Esophagus squamous epithelium (tissue), 5 donors: ENCODE measurements at regions not wholly inside any gene's neighbourhood (a gene's known extent, or its start where the extent isn't known, plus 50 kb on each side); places are given as distances from the start of the nearest gene placed in this dataset.

Experiments
- DNase-seq: peaks from one replicate; lab custom pipeline; 2025; lab: John Stamatoyannopoulos, UW
- H3K27ac ChIP-seq, 4 donors: fragments of 200-600 bp; sonication (generic); one replicate each; pipeline ENCODE4 v1.5.1; 2016 to 2019; ENCODE audit warnings: mild to moderate bottlenecking in 1 of 4
- H3K27me3 ChIP-seq, 4 donors: fragments of 200-600 bp; sonication (generic); 1 replicate in 3 of 4; 2 replicates in 1 of 4; pipeline versions ENCODE4 v1.5.1 to v1.6.0; 2017 to 2021; ENCODE audit warnings: antibody characterized with exemption in 1 of 4
- H3K36me3 ChIP-seq, 3 donors: fragments of 200-600 bp; sonication (generic); one replicate each; pipeline ENCODE4 v1.5.1; 2016 to 2019
- H3K4me1 ChIP-seq, 3 donors: fragments of 200-600 bp; sonication (generic); one replicate each; pipeline ENCODE4 v1.5.1; 2017 to 2019
- H3K4me3 ChIP-seq, 4 donors: fragments of 200-600 bp; sonication (generic); 1 replicate in 3 of 4; 2 replicates in 1 of 4; pipeline ENCODE4 v1.5.1; 2016 to 2019; ENCODE audit warnings: mild to moderate bottlenecking in 2 of 4, moderate library complexity in 1 of 4
- H3K9me3 ChIP-seq, 3 donors: fragments of 200-600 bp; sonication (generic); one replicate each; pipeline ENCODE4 v1.5.1; 2016 to 2019
- CTCF ChIP-seq, 6 experiments: fragments of 450-650 bp in 4 of 6; fragments of 200-600 bp in 2 of 6; sonication (generic) in 2 of 6; IDR thresholded peaks; one replicate each; pipeline ENCODE4 v1.5.1; 2016 to 2019; ENCODE audit warnings: antibody characterized with exemption in 6 of 6, mild to moderate bottlenecking in 4 of 6, moderate library complexity in 4 of 6
- POLR2A ChIP-seq, 4 donors: fragments of 450-650 bp; IDR thresholded peaks; one replicate each; pipeline ENCODE4 v1.6.1; 2017; ENCODE audit warnings: antibody characterized with exemption in 4 of 4, mild to moderate bottlenecking in 4 of 4, moderate library complexity in 3 of 4
- WGBS, 2 donors: methylation state at CpG; one replicate each; pipeline ENCODE4 v1.1.5; 2018; 5-methylcytosine and 5-hydroxymethylcytosine counted together
- intact Hi-C: fragments of 100-400 bp; cut with DNase I; formaldehyde crosslinking; loops from one replicate; pipeline ENCODE4 v1.15.0; 2022
- donor health status: DM: yes; HTN: yes; CAD: no.

- H3K9me3 ChIP-seq: no peaks in the 10 kb centered on the region
- TF ChIP-seq POLR2A (IDR thresholded peaks at IDR 0.05): no peak
- TF ChIP-seq CTCF (IDR thresholded peaks at IDR 0.05): no peak
These were observed 150.0 kb downstream of the DNAJB9 start for GRCh38 chr7:108719631-108720030.

GRCh38 chr7:108722561-108722960 is 152.9 kb downstream of the DNAJB9 start:
- 42 to 44% methylated on average over 1 of the region's 1 CpG for WGBS, 2 donors
- H3K4me3 ChIP-seq: no peak overlapping the region
- no peaks in the 10 kb centered on the region for H3K36me3 ChIP-seq
- TF ChIP-seq POLR2A (IDR thresholded peaks at IDR 0.05) (no peak), CTCF (IDR thresholded peaks at IDR 0.05) (no peak)
- H3K27me3 ChIP-seq: no peaks in the 10 kb centered on the region
- no peaks in the 10 kb centered on the region for H3K9me3 ChIP-seq
- no peak overlapping the region for H3K27ac ChIP-seq
- no peaks in the 10 kb centered on the region for H3K4me1 ChIP-seq
- DNase-seq: no peak
- intact Hi-C loops: no loop called here

More at GRCh38 chr7:108719631-108720030, 150.0 kb downstream of the DNAJB9 start:
- Histone ChIP-seq H3K4me1 (no peaks in the 10 kb centered on the region), H3K27ac (no peak overlapping the region), H3K36me3 (no peaks in the 10 kb centered on the region), H3K4me3 (no peak overlapping the region), H3K27me3 (no peaks in the 10 kb centered on the region)
- intact Hi-C loops: no loop called here
- no peak for DNase-seq

- Histone ChIP-seq H3K4me1 (no peaks in the 10 kb centered on the region), H3K27me3 (no peaks in the 10 kb centered on the region), H3K4me3 (no peak overlapping the region), H3K9me3 (no peaks in the 10 kb centered on the region), H3K27ac (no peak overlapping the region), H3K36me3 (no peaks in the 10 kb centered on the region)
- no peak for TF ChIP-seq CTCF (IDR thresholded peaks at IDR 0.05)
- no peak for TF ChIP-seq POLR2A (IDR thresholded peaks at IDR 0.05)
- intact Hi-C loops: no loop called here
- DNase-seq: no peak
- 50 to 64% methylated on average over 4 of the region's 4 CpGs for WGBS, 2 donors
These were observed 153.7 kb downstream of the DNAJB9 start for GRCh38 chr7:108723381-108723814.

GRCh38 chr7:108724251-108725100 is 154.8 kb downstream of the DNAJB9 start:
- intact Hi-C loops: no loop called here
- no peaks in the 10 kb centered on the region for H3K9me3 ChIP-seq
- H3K4me1 ChIP-seq: no peaks in the 10 kb centered on the region
- no peak for TF ChIP-seq CTCF (IDR thresholded peaks at IDR 0.05)
- TF ChIP-seq POLR2A (IDR thresholded peaks at IDR 0.05): no peak
- no peak overlapping the region for H3K4me3 ChIP-seq
- WGBS, 2 donors: 11 to 14% methylated on average over 3 of the region's 3 CpGs
- H3K36me3 ChIP-seq: no peaks in the 10 kb centered on the region
- DNase-seq: no peak
- H3K27ac ChIP-seq: no peak overlapping the region
- no peaks in the 10 kb centered on the region for H3K27me3 ChIP-seq

- intact Hi-C loops: no loop called here
- H3K4me3 ChIP-seq: no peak overlapping the region
These were observed 166.1 kb downstream of the DNAJB9 start for GRCh38 chr7:108735814-108736213.

More at GRCh38 chr7:108735814-108736213, 166.1 kb downstream of the DNAJB9 start:
- DNase-seq: no peak
- Histone ChIP-seq H3K4me1 (no peaks in the 10 kb centered on the region), H3K36me3 (no peaks in the 10 kb centered on the region), H3K27me3 (no peaks in the 10 kb centered on the region), H3K9me3 (no peaks in the 10 kb centered on the region), H3K27ac (no peak overlapping the region)
- TF ChIP-seq POLR2A (IDR thresholded peaks at IDR 0.05) (no peak), CTCF (IDR thresholded peaks at IDR 0.05) (no peak)
